GM19463 (cell line): ENCODE measurements at regions not wholly inside any gene's neighbourhood (a gene's known extent, or its start where the extent isn't known, plus 50 kb on each side); places are given as distances from the start of the nearest gene placed in this dataset.
"Not testable (repeated sequence)": the region's sequence is repeated elsewhere in the genome, so short reads cannot be mapped to it uniquely, and the experiment has no call there.

Experiments used
- ATAC-seq: cut with Tn5 transposase; IDR thresholded peaks from one replicate; pipeline ENCODE4 v1.9.1; 2021; ENCODE audit warnings: mild to moderate bottlenecking, moderate library complexity; ENCODE audit not compliant: unreplicated experiment

DNA sequence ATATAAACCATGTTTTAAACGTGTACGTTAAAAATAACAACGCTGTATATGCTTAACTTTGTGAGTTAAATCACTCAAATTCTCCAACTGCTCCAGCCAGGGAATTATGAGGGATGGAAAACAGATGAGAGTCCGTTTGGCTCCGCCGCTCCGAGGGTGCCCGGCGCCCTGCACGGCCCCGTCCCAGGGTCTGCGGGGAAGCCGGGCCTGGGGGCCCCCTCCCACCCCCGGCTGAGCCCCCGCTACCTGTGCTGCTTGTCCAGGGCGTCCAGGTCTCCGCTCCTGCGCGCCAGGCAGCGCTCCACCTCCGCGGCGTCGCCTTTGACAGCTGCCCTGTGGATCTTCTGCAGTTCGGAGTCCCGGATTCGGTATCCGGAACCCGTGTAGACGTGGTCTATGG lies 415.5 kb downstream of the FOXD4L4 start:
- ATAC-seq: not testable (repeated sequence)

DNA sequence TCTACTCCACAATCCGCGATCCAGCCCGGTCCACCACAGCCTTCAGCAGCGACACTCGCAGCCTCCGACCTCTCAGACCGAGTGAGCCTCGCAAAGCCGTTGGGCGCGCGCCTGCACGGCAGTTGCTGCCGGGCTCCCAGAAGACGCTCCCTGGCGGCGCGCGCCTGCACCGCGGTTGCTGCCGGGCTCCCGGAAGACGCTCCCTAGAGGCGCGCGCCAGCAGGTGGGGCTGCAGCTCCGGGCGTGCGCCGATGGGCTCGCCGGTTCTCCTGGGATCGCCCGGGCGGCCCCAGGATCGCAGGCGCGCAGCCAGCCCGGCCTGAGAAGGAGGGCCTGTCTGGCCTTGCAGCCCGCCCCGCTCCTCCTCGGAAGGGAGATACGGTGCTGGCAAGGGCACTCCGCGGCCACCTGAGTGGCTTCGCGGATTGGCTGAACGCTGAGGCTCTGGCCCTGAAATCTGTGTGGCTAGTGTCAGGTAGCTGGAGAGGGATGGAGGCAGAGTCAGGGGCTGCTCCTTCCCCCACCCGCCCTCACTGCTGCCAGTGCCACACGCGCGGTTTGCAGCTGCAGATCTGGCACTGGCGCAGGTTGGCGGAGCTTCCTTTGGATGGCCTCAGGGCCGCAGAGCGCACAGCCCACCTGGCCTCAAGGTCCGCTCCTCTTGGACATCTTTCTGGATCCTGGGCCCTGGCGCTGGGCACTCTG lies 416.2 kb downstream of the FOXD4L4 start:
- ATAC-seq: peak; percentile 100

DNA sequence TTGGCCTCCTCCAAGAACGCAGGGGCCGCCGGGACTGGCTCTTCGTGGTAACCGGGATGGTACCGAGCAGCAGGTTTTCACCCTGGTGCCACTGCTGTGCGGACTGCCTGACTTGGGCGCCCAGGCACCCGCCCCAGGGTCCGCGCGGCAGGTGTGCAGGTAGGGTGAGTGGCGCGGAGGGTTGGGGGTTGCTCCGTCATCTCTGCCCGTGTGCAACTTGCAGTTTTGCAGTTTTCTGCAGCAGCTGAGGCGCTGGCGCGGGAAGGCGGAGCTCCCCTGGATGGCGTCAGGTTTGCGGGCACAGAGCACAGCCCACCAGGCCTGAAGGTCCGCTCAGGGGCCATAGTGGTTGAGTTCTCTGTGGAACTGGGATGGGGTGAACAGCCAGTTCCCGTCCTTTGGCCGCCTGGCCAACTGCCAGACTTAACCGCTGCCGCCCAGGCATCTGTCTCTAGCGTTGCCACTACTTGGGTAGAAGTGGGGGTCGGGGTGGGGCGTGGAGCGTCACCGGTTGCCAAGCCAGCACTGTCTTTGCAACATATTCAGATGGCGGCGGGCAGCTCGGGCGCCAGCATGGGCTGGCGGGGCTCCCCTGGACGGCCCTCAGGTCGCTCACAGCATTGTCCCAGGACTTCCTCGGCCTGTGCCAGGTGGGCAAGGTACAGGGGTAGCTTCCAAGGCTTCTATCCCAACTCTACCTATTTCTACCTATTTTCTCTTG lies 417.2 kb downstream of the FOXD4L4 start:
- ATAC-seq: not testable (repeated sequence)

GRCh38 chr9:66182316-66182715 lies 445.4 kb downstream of the FOXD4L4 start:
- not testable (repeated sequence) for ATAC-seq

DNA sequence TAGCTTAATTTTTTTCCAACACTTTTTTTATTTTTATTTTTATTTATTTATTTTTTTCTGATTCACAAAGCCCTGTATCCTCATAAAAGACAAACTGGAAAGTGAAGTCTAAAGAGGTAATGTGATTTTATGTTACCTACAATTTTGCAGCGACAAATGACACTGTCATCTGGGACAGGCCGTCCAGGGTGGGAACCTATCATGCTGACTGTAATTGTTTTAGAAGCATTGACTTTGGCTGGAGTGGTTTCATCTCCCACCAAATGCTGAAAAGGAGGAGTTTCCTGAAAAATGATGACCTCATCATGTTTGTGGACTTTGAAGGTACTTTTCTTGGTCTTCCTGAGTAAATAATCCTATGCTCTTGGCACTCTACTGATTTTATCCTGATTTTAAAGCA lies 446.7 kb downstream of the FOXD4L4 start:
- not testable (repeated sequence) for ATAC-seq

DNA sequence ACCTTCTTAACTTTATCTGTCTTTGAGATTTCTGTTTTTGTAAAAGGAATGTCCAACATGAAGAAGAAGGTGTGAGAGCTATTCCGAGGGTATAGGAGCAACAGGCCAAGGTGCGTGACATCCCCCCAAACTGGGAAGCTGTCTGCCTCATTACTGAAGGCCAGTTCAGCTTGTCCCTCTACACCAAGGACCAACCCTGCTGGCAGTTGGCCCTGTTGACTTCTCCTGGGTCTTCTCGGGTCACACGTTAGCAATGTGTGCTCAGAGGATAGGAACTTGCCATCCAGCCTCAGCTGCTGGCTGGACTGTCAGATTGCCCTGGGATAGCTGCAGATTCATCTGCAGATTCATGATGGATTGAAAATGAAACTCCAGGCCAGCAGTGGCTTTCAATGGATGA lies 460.3 kb downstream of the FOXD4L4 start:
- not testable (repeated sequence) for ATAC-seq

- ATAC-seq: not testable (repeated sequence)
Measured at GRCh38 chr9:66198421-66198820, 461.5 kb downstream of the FOXD4L4 start.

DNA sequence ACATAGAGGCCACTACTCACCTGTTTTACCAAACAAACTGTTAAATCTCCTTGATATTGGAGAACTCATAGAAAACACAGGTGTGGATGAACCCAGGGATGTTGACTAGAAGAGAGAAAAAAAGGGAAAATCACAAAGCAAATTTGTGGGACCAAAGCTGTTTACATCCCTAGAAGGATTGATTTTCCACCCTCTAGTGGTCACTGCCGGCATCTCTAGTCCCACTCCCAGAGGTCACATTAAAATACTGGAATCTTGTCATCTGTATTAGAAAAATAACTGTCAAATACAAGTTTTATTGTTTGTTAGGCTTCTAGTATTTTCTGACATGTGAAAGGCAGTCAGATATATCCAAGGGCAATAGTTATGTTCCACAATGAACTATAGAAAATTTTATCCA lies 469.7 kb downstream of the FOXD4L4 start:
- peak; percentile 77 for ATAC-seq

GRCh38 chr9:66207914-66208313 lies 471.0 kb downstream of the FOXD4L4 start:
- ATAC-seq: not testable (repeated sequence)

- ATAC-seq: not testable (repeated sequence)
Measured at GRCh38 chr9:66244763-66245162, 507.8 kb downstream of the FOXD4L4 start.

GRCh38 chr9:66245481-66245880 lies 508.5 kb downstream of the FOXD4L4 start:
- not testable (repeated sequence) for ATAC-seq

DNA sequence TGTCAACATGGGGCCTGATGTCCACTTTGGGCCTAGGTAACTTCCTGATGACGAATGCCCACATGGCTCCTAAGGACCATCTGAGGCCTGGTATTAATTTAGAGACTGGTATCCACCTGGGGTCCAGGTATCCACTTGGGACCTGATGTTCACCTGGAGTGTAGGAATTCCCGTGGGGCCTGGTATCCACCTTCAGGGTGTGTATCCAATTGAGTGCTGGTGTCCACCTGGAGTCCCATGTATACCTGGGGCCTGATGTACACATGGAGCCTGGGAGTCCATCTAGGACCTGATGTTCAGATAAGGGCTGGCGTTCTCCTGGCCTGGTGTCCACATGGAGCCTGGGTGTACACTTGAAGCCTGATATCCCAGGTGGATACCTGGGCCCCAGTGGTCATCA lies 520.6 kb downstream of the FOXD4L4 start:
- ATAC-seq: not testable (repeated sequence)

DNA sequence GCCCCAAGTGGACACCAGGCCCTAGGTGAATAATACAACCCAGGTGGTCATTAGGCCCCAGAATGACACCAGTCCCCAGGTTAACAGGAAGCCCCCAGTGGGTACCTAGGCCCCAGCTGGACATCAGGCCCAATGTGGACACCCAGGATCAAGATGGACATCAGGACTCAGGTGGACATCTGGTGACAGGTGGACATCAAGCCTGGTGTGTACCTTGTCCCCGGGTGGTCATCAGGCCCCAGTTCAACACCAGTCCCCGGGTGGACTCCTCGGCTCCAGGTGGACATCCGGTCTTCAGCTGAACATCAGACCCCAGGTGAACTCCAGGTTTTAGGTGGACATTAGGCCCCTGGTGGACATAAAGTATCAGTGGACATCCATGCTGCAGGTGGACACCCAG lies 524.6 kb downstream of the FOXD4L4 start:
- ATAC-seq: not testable (repeated sequence)

DNA sequence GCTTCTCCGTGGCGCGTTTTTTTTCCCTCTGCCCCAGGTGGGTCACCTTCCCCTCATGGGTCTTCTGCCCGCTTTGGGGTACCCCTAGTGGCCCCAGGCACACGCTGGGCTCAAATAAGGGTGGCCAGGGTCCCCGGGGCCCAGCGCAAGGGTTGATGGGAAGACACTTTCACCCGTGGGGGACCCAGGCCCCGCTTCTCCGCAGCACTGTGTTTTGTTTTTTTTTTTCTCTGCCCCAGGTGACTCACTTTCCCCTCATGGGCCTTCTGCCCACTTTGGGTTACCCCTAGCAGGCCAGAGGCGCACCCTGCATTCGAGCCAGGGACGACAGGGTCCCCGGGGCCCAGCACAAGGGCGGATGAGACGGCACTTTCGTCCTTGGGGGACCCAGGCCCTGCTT lies 526.7 kb downstream of the FOXD4L4 start:
- ATAC-seq: not testable (repeated sequence)

DNA sequence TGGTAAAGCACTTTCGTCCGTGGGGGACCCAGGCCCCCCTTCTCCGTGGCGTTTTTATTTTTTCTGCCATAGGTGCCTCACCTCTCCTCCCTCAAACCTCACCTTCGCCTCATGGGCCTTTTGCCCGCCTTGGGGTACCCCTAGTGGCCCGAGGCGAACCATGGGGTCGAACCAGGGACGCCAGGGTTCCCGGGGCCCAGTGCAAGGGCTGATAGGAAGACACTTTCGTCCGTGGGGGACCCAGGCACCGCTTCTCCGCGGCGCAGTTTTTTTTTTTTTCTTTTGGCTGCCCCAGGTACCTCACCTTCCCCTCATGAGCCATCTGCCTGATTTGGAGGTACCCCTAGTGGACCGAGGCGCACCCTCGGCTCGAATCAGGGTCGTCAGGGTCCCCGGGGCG lies 527.8 kb downstream of the FOXD4L4 start:
- not testable (repeated sequence) for ATAC-seq

- not testable (repeated sequence) for ATAC-seq
Measured at GRCh38 chr9:66266202-66266601, 529.3 kb downstream of the FOXD4L4 start.

DNA sequence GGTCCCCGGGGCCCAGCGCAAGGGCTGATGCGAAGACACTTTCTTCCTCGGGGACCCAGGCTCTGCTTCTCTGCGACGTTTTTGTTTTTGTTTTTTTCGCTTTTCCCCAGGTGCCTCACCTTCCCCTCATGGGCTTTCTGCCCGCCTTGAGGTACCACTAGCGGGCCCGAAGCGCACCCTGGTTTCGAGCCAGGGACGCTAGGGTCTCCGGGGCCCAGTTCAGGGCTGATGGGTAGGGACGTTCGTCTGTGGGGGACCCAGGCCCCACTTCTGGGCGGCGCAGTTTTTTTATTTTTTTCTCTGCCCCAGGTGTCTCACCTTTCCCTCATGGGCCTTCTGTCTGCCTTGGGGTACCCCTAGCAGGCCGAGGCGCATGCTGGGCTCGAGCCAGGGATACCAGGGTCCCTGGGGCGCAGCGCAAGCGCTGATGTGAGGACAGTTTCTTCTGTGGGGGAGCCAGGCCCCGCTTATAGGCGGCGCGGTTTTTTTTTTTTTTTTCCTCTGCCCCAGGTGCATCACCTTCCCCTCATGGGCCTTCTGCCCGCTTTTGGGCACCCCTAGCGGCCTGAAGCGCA lies 530.0 kb downstream of the FOXD4L4 start:
- not testable (repeated sequence) for ATAC-seq

DNA sequence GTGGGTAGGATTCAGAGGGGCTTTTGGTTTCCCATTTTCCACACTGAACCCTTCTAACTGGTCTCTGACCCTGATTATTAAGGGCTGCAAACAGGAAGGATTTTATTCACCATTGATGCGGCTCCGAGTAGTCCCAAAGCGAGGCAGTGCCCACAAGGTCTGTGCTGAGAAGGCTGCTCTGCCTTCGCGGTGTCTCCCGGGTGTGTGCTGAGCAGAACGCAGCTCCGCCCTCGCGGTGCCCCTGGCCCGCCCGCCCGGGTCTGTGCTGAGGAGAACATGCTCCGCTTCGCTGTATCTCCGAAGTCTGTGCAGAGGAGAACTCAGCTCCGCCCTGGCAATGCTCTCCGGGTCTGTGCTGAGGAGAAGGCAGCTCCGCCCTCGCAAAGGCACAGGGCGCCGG lies 530.7 kb downstream of the FOXD4L4 start:
- ATAC-seq: not testable (repeated sequence)

DNA sequence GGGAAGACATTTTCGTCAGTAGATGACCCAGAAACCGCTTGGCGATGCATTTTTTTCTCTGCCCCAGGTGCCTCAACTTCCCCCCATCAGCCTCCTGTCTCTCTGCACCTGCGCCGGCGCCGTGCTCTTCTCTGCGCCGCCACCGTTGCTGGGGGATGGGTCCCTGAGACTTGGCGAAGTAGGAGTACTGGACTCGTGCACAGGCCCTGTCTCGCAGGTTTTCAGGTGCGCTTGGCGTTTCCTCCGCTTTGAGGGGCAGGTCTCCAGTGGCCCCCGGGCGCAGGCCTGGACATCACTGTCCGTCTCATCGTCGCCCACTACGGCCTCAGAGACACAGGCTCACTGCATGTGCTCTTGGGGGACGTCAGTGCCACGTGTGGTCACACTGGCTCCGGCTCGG lies 532.1 kb downstream of the FOXD4L4 start:
- ATAC-seq: not testable (repeated sequence)

- peak; percentile 54 for ATAC-seq
Measured at GRCh38 chr9:66269783-66270182, 532.8 kb downstream of the FOXD4L4 start.

DNA sequence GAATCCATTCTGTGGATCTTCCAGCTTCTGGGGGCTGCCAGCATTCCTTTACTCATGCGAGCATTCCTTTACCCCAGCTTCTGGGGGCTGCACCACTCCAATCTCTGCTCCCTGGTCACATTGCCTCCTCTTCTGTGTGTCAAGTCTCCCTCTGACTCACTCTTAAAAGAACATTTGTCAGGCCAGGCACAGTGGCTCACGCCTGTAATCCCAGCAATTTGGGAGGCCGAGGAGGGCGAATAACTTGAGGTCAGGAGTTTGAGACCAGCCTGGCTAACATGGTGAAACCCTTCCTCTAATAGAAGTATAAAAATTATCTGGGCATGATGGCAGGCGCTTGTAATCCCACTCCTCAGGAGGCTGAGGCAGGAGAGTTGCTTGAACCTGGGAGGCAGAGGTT lies 541.9 kb downstream of the FOXD4L4 start:
- not testable (repeated sequence) for ATAC-seq
